Upper lobe of left lung (tissue), 6 donors: ENCODE measurements at regions not wholly inside any gene's neighbourhood (a gene's known extent, or its start where the extent isn't known, plus 50 kb on each side); places are given as distances from the start of the nearest gene placed in this dataset.

ENCODE experiments used
- ATAC-seq, 2 donors: fragments of 200-7000 bp; cut with Tn5 transposase; one replicate each; pipeline ENCODE4 v1.9.1; 2022; ENCODE audit warnings: mild to moderate bottlenecking in 2 of 2, moderate library complexity in 2 of 2; ENCODE audit not compliant: low FRiP score in 2 of 2
- DNase-seq, 2 donors: peaks; one replicate each; pipeline ENCODE4 v3.0.0-alpha.2; 2019 to 2020
- H3K27ac ChIP-seq, 4 donors: fragments of 200-600 bp; sonication (generic); one replicate each; pipeline ENCODE4 v1.5.1; 2016 to 2019
- H3K27me3 ChIP-seq, 4 donors: fragments of 200-600 bp; sonication (generic); one replicate each; pipeline ENCODE4 v1.5.1; 2017 to 2019
- H3K36me3 ChIP-seq, 4 donors: fragments of 200-600 bp; sonication (generic); one replicate each; pipeline ENCODE4 v1.5.1; 2016 to 2019
- H3K4me1 ChIP-seq, 4 donors: fragments of 200-600 bp; sonication (generic); one replicate each; pipeline ENCODE4 v1.5.1; 2018 to 2019
- H3K4me3 ChIP-seq, 4 donors: fragments of 200-600 bp; sonication (generic); one replicate each; pipeline ENCODE4 v1.5.1; 2017 to 2019; ENCODE audit warnings: mild to moderate bottlenecking in 2 of 4, moderate library complexity in 1 of 4
- H3K9me3 ChIP-seq, 4 donors: fragments of 200-600 bp; sonication (generic); one replicate each; pipeline ENCODE4 v1.5.1; 2018 to 2019
- EP300 ChIP-seq, 4 donors: sonication (generic); formaldehyde crosslinking; IDR thresholded peaks; one replicate each; pipeline ENCODE4 v1.5.1; 2017; ENCODE audit warnings: antibody characterized with exemption in 4 of 4, control low read depth in 2 of 4
- POLR2A ChIP-seq, 4 donors: fragments of 450-650 bp; IDR thresholded peaks; one replicate each; pipeline ENCODE4 v1.5.1; 2016 to 2017; ENCODE audit warnings: antibody characterized with exemption in 4 of 4, mild to moderate bottlenecking in 2 of 4
- POLR2AphosphoS5 ChIP-seq, 2 donors: sonication (generic); formaldehyde crosslinking; IDR thresholded peaks; one replicate each; pipeline ENCODE4 v1.5.1; 2017; ENCODE audit warnings: antibody characterized with exemption in 2 of 2
- WGBS, 2 donors: methylation state at CpG; one replicate each; pipeline ENCODE4 v1.1.5; 2017 to 2018; 5-methylcytosine and 5-hydroxymethylcytosine counted together
- TF ChIP-seq, protein P1 (sequence below), 6 experiments: fragments of 450-650 bp in 4 of 6; fragments of 200-600 bp in 2 of 6; sonication (generic) in 2 of 6; IDR thresholded peaks; one replicate each; pipeline ENCODE4 v1.5.1; 2016 to 2019; ENCODE audit warnings: antibody characterized with exemption in 6 of 6
- donor health status: DM: no; HTN: no; CAD: no; lungs with moderate emphysema.
- donor health status: DM: no; HTN: yes; CAD: no; lungs with severe emphysema.

DNA sequence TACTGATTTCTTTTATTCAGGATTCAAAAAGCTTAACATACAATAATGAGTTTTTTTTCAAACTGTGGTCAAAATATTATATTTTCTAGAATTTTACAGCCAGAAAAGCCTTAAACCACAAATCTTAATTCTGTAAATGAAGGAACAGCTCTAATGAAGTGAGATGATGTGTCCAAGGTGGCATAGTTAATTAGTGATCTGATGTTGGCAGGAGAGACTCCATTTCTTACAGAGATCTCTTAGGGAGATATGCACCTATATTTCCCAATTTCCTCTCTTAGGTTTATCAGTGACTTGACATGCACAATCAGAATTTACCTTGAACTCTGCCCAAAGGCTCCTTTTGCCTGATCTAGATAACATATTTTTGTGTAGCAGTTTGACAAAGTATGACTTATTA, 211.1 kb upstream of the ZNF804B start:
- Histone ChIP-seq H3K9me3 (peaks cover 0 to 15% (median 4%) of the 10 kb centered on the region in 4 donors), H3K27me3 (no peaks in the 10 kb centered on the region), H3K27ac (no peak overlapping the region), H3K4me1 (no peaks in the 10 kb centered on the region), H3K36me3 (no peaks in the 10 kb centered on the region), H3K4me3 (no peak overlapping the region)
- DNase-seq (no peak), ATAC-seq (no peak)
- no peak for TF ChIP-seq POLR2A (IDR thresholded peaks at IDR 0.05)
- no peak for TF ChIP-seq POLR2AphosphoS5 (IDR thresholded peaks at IDR 0.05)
- TF ChIP-seq, protein P1, sequence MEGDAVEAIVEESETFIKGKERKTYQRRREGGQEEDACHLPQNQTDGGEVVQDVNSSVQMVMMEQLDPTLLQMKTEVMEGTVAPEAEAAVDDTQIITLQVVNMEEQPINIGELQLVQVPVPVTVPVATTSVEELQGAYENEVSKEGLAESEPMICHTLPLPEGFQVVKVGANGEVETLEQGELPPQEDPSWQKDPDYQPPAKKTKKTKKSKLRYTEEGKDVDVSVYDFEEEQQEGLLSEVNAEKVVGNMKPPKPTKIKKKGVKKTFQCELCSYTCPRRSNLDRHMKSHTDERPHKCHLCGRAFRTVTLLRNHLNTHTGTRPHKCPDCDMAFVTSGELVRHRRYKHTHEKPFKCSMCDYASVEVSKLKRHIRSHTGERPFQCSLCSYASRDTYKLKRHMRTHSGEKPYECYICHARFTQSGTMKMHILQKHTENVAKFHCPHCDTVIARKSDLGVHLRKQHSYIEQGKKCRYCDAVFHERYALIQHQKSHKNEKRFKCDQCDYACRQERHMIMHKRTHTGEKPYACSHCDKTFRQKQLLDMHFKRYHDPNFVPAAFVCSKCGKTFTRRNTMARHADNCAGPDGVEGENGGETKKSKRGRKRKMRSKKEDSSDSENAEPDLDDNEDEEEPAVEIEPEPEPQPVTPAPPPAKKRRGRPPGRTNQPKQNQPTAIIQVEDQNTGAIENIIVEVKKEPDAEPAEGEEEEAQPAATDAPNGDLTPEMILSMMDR (IDR thresholded peaks at IDR 0.05) = no peak
- no peak for TF ChIP-seq EP300 (IDR thresholded peaks at IDR 0.05)

DNA sequence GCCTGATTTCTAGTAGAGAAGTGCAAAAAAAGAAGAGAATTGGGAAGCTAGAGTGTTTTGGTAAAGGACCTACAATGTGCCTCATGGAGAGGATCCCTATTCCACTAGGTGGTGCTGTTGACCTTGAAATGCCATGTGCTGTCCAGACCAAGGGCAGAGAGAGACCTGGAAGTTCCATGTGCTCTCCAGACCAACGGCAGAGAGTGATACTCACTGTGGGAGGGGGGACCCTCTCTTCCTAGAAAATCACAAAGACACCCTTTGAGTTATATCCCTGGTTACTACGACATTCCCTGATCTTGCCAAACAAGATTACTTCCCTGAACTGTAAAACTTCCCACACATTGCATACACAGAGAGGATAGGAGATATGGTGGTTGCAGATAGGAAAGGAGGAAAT, 212.7 kb upstream of the ZNF804B start:
- H3K36me3 ChIP-seq = no peaks in the 10 kb centered on the region
- TF ChIP-seq, protein P1 (IDR thresholded peaks at IDR 0.05) = peak in 3 of 6 experiments; percentile 14 to 30 (median 19)
- TF ChIP-seq POLR2AphosphoS5 (IDR thresholded peaks at IDR 0.05) (no peak), POLR2A (IDR thresholded peaks at IDR 0.05) (no peak)
- DNase-seq = no peak
- WGBS, 2 donors = 36 to 55% methylated on average over 2 of the region's 2 CpGs
- no peak for ATAC-seq
- H3K27ac ChIP-seq = no peak overlapping the region
- H3K27me3 ChIP-seq = no peaks in the 10 kb centered on the region
- H3K4me3 ChIP-seq = no peak overlapping the region
- H3K4me1 ChIP-seq = no peaks in the 10 kb centered on the region
- H3K9me3 ChIP-seq = peaks cover 0 to 15% (median 4%) of the 10 kb centered on the region in 4 donors

DNA sequence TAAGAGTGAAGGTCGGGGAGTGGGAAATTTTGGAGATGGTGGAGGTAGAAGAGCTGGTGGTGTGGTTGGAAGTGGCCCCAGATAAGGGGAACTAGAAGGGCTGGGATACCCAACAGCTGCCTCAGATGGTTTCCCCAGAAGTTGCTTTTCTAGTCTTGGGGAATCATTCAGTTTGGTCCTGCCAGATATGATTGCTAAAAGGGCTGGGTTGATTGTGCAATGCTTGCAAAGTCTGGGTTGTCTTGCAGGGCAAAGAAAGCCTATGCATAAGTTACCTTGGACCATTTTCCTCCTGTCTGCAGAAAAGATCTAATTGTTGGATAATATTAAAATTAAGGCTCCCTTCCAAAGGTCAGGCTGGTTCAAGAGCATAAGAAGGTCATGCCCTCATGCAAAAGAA, 213.8 kb upstream of the ZNF804B start:
- DNase-seq (no peak), ATAC-seq (no peak)
- no peak overlapping the region for H3K27ac ChIP-seq
- WGBS, 2 donors = 53 to 66% methylated on average over 1 of the region's 1 CpG
- no peaks in the 10 kb centered on the region for H3K4me1 ChIP-seq
- H3K36me3 ChIP-seq = no peaks in the 10 kb centered on the region
- peaks cover 0 to 15% (median 4%) of the 10 kb centered on the region in 4 donors for H3K9me3 ChIP-seq
- H3K4me3 ChIP-seq = no peak overlapping the region
- TF ChIP-seq EP300 (IDR thresholded peaks at IDR 0.05) (no peak), POLR2AphosphoS5 (IDR thresholded peaks at IDR 0.05) (no peak), POLR2A (IDR thresholded peaks at IDR 0.05) (no peak)
- TF ChIP-seq, protein P1 (IDR thresholded peaks at IDR 0.05) = no peak
- H3K27me3 ChIP-seq = no peaks in the 10 kb centered on the region

DNA sequence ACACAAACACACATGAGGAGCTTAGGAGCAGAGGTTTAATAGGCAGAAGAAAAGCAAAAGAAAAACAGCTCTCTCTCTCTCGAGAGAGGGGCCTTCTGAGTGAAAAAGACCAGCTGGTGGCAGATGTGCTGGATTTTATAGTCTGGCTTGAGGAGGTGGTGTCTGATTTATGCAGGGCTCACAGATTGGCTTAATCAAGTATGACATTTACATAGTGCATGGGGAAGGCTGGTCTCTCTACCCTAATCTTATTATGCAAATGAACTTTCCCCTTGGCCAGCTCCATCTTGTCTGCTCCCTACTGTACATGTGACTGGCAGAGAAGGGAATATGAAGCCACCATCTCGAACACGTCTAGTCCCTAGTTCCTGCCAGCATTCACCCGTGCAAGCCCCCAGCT, 219.5 kb upstream of the ZNF804B start:
- no peak for DNase-seq
- WGBS, 2 donors = 48 to 73% methylated on average over 3 to 4 of the region's 4 CpGs
- H3K36me3 ChIP-seq = no peaks in the 10 kb centered on the region
- TF ChIP-seq POLR2AphosphoS5 (IDR thresholded peaks at IDR 0.05) = no peak
- H3K27me3 ChIP-seq = no peaks in the 10 kb centered on the region
- H3K4me3 ChIP-seq = no peak overlapping the region
- ATAC-seq = no peak
- no peak overlapping the region for H3K27ac ChIP-seq
- peaks cover 0 to 6% (median 1%) of the 10 kb centered on the region in 4 donors for H3K9me3 ChIP-seq
- H3K4me1 ChIP-seq = no peaks in the 10 kb centered on the region

DNA sequence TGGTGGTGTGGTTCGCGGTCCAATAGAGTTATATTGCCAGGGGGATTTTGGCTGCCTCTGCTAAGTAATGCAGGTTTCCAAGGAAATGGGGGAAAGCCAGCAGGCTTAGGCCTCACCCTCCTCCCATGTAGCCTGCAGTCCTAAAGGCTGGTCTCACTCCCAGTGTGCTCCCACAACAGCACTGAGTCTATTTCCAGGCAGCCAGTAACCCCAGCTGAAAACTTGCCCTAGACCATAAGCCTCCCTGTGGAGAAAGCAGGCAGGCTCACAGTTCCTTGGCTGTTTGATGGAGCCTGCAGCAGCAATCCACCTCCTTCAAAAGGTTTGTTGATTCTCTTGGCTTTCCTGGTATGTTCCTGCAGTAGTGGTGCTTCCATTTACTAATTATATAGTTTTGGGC, 220.0 kb upstream of the ZNF804B start:
- H3K27me3 ChIP-seq = no peaks in the 10 kb centered on the region
- ATAC-seq = no peak
- DNase-seq = no peak
- no peak overlapping the region for H3K27ac ChIP-seq
- H3K4me1 ChIP-seq = no peaks in the 10 kb centered on the region
- H3K9me3 ChIP-seq = peaks cover 0 to 6% (median 1%) of the 10 kb centered on the region in 4 donors
- 87 to 95% methylated on average over 2 of the region's 2 CpGs for WGBS, 2 donors
- no peaks in the 10 kb centered on the region for H3K36me3 ChIP-seq
- no peak overlapping the region for H3K4me3 ChIP-seq
- no peak for TF ChIP-seq EP300 (IDR thresholded peaks at IDR 0.05)
- no peak for TF ChIP-seq POLR2A (IDR thresholded peaks at IDR 0.05)
- no peak for TF ChIP-seq POLR2AphosphoS5 (IDR thresholded peaks at IDR 0.05)
- TF ChIP-seq, protein P1 (IDR thresholded peaks at IDR 0.05) = no peak
